Upper lobe of left lung (tissue), 4 donors: ENCODE measurements at regions not wholly inside any gene's neighbourhood (a gene's known extent, or its start where the extent isn't known, plus 50 kb on each side); places are given as distances from the start of the nearest gene placed in this dataset.

Experiments
- CTCF ChIP-seq, 6 experiments: fragments of 450-650 bp in 4 of 6; fragments of 200-600 bp in 2 of 6; sonication (generic) in 2 of 6; IDR thresholded peaks; one replicate each; pipeline ENCODE4 v1.5.1; 2016 to 2019; ENCODE audit warnings: antibody characterized with exemption in 6 of 6
- EP300 ChIP-seq, 4 donors: sonication (generic); formaldehyde crosslinking; IDR thresholded peaks; one replicate each; pipeline ENCODE4 v1.5.1; 2017; ENCODE audit warnings: antibody characterized with exemption in 4 of 4, control low read depth in 2 of 4
- POLR2A ChIP-seq, 4 donors: fragments of 450-650 bp; IDR thresholded peaks; one replicate each; pipeline ENCODE4 v1.5.1; 2016 to 2017; ENCODE audit warnings: antibody characterized with exemption in 4 of 4, mild to moderate bottlenecking in 2 of 4
- POLR2AphosphoS5 ChIP-seq, 2 donors: sonication (generic); formaldehyde crosslinking; IDR thresholded peaks; one replicate each; pipeline ENCODE4 v1.5.1; 2017; ENCODE audit warnings: antibody characterized with exemption in 2 of 2

- TF ChIP-seq CTCF (IDR thresholded peaks at IDR 0.05) (no peak), EP300 (IDR thresholded peaks at IDR 0.05) (no peak), POLR2A (IDR thresholded peaks at IDR 0.05) (no peak), POLR2AphosphoS5 (IDR thresholded peaks at IDR 0.05) (no peak)
Observed at GRCh38 chr14:42079911-42080310, 473.2 kb downstream of the LRFN5 start.
